Superior temporal gyrus (tissue), 1 donor: ENCODE measurements at regions not wholly inside any gene's neighbourhood (a gene's known extent, or its start where the extent isn't known, plus 50 kb on each side); places are given as distances from the start of the nearest gene placed in this dataset.
A peak's percentile ranks its signal among the peaks of the same experiment; 100 is the strongest.
"Not testable (repeated sequence)": the region's sequence is repeated elsewhere in the genome, so short reads cannot be mapped to it uniquely, and the experiment has no call there.

Experiments
- DNase-seq: peaks from one replicate; pipeline ENCODE4 v3.0.0-alpha.2; 2016; ENCODE audit errors: extremely low spot score

DNA sequence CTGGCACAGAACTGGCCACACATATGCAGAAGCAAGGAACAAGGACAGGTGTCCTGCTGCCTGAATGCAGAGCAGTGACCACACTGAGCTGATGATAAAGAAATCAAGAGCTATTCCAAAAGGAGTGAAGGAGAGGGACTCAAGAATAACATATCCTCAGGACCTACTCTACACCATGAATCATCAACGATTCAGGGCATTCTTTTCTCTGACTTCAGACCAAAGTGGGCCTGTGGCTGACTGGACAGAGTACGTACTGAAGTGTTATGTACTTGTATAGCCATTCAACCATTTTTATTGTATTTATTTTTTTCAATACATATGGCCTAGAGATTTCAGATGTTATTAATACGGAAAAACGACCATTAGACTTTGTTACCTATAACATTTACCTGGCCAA is 177.5 kb upstream of the TMTC1 start:
- no peak for DNase-seq

DNA sequence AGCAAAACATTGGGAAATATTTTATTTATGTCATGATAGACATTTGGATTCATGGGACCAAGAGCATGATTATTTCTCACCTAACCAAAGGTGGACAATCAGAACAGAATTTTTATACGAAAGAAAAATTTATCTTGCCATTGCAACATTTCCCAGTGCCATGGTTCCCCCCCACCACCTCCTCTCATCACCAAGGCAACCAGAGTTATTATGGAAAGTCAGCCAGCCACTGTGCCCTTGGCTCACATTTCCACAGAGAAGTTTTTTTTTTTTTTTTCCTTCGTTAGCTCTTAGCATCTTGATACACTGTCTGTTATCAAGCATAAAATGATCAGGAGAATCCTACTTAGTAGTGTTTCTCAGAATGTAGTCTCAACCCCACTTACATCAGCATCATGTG is 176.4 kb upstream of the TMTC1 start:
- DNase-seq, result no peak

DNA sequence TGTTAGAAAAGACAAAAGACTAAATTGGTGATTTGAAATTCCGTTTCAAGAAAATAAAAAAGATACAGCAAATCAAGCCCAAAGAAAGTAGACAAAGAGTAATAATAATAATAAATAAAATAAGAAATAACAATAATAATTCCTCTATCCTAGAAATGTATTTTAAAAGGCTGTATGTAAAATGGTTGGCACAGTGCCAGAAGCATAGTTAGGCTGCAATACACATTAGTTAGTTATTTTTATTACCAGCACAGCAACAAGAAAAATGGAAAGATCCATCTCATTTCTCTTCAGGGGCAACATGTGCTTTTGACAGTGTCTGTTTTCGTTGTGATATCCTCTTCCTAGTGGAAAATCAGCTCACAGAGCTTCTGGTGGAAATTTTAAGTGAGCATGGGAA is 174.1 kb upstream of the TMTC1 start:
- DNase-seq, result no peak

DNA sequence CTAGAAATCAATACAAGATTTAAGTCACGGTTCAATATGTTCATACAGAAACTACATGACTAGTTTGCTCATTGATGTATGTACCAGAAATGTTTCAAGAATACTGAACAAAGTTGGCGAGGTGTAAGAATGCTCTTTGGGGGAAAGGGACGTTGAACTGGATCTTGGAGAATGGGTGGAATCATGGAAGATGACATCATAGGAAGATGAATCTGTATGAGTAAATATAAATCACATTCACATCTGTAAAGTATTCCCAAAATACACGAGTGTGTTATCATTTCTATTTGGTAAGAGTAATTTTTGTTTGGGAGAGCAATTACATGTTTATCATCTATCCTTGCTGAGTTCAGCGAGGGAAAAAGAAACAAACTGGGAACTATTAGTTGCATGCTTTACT is 162.2 kb upstream of the TMTC1 start:
- no peak for DNase-seq

DNA sequence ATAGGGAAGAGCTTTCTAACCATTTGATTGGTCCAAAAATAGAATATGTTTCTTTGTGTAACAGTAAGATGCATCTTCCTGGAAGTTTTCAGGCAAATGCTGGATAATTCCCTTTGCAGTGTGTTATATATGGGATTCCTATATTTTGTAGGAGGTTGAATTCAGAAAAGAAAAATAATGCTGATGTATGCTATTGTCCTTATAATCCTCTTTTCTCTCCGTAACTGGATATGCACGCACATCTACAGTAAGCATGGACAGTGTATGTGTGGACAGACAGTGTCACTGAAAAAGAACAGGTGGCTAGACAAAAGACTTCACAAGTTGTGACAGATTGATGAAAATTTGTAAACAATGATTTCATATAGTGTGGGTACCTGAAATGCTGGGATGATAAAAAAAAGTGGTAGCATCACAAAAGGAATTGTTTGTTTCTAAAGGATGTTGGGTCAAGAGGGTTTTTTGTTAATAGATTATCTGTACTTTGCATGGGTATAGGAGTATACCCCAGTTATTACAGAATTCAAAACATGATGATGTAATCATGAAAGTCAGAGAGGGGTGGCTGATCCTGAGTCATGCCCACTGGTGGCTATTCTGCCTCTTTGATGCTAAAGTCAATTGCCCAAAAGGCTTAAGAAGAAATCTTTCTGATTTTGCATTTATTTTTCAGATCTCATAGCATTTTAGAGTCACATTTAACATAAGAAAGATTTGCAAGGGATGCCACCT is 160.7 kb upstream of the TMTC1 start:
- no peak for DNase-seq

DNA sequence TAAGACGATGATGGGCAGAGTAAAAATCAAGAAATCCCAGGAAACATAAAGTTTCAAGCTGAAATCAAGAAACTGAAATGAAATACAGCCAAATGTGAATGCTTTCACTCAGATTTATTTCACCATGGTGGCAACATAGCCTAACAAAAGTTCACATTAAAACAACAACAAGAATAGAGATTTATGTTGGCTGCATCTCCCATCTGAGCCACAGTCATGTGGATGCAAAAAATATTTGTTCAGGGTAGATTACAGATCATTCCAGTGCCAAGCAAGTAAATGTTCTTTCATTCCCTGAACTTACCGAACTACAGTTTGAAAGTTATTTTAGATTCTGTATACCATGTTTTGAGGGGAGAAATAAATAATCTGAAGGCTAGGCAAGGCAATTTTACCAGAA is 159.9 kb upstream of the TMTC1 start:
- DNase-seq, result no peak

DNA sequence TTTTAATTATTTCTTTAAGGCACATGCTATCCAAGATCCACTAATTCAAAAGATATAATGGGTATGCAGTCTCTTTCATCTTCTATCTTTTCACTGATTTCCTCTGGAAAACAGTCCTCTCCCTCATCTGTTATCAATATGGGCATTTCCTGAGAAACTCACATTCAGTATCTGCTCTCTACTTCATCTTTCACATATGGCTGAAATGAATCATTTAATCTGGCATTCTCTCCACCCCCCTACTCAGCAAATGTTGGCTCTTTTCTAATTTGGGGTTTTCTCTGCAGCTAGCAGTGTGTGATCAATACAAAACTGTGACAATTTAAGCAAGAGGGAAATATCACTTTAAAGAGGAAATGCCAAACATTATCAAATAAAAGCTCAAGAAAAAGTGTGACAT is 157.1 kb upstream of the TMTC1 start:
- DNase-seq, result no peak

DNA sequence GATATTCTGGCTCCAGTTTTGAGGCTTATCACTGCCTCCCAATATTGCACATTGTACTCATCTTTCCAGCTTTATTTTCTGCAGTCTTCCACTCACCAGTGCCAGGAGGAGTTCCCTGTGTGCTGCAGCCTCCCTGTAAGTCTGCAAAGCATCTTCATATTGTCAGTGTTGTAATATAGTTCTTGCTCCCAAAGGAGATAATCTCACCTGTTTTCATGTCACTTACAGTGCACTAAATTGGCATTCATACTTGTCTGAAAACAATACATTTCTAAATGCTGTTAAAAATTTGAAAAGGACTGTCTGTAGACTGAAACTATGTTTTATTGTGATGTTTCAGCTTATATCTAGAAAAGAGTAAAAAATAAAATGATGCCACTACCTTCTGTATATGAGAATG is 146.8 kb upstream of the TMTC1 start:
- no peak for DNase-seq

DNA sequence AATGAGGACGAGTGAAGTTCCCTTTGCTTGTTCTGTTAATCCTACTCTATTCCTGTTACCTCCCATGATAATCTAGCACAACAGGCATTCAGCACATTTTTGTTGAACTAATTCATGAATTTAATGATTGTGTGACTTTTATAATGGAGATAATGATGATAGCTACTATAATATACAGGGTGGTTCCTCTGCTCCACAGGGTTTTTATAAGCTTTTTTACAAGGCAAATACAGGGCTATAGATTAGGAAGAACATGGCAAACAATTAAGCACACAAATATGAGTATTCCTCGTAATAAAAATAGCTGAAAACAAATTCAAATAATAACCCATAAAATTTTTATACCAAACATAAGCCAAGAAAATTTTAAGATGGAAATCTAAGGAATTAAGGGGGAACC is 145.6 kb upstream of the TMTC1 start:
- DNase-seq, result no peak

DNA sequence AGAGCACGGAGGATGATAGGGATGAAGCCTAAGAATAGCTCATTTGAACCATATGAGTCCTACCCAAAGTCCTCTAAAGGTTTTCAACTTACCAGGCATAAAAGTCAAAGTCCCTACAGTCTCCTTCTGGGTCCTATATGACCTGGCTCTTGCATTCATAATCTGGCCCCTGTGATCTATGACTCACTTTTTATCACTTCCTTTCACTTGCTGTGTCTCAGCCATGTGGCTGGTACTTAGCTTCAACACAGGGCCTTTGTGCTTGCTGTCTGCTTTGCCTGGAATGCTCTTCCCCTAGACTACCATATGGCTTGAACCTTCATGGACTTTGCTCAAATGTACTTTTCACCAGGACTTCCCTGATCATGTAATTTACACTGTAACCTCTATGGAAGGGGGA is 137.6 kb upstream of the TMTC1 start:
- DNase-seq, result no peak

DNA sequence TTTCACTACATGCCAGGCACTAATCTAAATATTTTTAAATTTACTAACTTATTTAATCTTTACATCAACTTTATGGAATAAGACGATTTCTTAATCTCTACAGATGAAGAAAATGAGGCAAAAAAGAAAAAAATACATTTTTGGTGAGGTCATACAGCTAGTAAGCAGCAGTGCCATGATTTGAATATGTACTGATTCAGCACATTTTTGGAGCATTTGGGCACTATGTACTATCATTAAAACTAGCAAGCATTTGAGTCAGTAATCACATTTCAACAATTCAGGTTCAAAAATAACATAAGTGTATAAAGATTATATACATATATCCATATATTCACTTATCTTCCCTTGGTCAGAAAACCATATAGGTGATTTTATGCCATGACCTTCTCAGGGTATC is 124.4 kb upstream of the TMTC1 start:
- DNase-seq, result no peak

DNA sequence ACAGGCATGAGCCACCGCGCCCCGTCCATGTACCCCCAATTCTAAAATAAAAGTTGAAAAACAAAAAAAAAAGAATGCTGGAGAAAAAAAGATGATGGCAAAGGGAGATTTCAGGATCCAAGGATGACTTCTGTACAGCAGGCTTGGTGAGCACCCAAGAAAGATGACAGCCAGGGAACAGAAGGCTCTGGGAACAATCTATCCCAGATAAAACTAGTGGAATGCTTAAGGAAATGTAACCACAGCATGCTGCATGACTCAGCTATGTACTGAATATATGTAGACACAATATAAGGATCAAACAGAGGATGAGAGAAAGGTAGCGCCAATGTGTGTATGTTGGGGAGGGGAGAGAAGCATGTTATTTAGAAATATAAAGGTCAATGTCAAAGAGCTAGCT is 123.7 kb upstream of the TMTC1 start:
- DNase-seq, result peak; percentile 25

DNA sequence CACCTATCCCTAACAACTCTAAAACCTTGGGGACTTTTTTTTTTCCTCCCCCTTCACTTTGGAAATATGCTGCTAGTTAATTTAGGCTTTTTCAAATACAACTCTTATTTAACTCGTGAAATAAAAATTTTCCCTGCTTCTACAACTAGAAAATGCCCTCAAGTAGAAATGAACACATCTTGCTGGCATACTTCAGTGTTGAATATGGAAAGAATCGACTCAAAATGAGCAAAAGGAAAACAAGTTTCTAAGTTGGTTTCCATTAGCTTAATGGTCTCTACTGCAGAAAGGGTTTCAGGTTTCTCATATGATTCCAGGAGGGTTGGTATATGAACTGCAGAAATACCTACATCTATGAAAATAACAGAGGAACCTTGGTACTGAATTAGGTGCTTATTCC is 118.3 kb upstream of the TMTC1 start:
- DNase-seq, result no peak

DNA sequence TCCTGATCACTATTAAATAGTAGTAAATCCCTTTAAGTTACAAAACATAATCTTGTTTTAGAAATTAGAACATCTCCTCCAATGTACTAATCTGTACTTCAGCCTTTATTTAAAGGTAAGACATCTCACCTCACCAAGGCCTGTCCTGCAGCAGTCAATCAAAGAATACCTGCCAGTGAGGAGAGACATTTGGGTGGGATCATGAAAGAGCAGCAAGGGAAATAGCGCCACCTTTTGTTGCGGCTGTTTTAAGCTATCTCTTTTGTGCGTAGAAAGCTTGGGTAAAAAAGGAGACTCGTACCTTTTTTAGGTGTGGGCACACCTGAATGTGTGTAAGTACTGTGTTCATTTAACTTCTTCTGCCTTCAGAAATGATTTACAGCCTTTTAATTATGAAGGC is 117.8 kb upstream of the TMTC1 start:
- DNase-seq, result no peak

DNA sequence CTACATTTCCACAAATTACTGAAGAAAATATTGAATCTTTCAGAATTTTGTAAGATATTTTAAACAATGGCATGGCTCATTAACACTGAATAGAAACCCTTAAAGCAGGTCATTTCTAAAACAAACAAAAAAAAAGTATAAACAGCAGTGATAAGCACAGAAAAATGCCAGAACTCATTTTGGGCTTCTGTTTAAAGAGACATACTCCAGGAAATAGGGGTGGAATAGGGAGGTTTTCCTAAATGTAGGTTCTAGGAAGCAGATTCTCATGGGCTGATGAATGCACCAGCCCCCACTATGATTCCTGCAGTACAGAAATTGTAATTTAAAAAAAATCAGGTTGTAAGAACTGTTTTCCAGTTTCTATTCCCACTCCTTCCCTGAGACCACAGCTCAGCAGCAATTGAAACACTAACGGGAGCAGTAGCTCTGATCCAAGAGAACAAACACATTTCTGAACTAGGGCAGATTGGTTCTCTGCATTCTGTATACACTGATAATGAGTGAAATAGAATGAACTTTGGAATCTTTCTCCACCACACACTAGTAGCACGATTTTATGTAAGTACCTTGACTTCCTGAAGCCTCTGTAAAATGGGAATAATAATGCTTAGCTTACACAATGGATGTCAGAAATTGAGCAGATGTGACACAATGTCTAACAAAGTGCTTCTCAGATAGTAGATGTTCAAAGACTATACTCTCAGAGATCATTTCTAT is 115.6 kb upstream of the TMTC1 start:
- no peak for DNase-seq

DNA sequence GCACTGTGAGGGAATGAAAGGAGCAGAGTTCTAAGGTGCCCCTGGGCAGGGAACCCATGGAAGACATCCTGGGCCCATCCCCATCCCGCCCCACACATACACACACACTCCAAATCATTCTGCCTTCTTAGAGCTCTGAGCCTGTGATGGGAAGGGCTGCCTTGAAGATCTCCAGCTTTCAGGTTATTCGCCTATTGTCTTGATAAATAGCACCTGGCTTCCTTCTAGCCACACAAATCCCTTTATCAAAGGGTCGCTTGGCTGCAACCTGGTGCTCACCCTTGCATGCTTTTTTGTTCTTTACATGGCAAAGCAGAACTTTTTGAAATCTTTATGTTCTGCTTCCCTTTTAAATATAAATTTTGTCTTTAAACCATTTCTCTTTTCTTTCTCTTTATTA is 112.2 kb upstream of the TMTC1 start:
- no peak for DNase-seq

DNA sequence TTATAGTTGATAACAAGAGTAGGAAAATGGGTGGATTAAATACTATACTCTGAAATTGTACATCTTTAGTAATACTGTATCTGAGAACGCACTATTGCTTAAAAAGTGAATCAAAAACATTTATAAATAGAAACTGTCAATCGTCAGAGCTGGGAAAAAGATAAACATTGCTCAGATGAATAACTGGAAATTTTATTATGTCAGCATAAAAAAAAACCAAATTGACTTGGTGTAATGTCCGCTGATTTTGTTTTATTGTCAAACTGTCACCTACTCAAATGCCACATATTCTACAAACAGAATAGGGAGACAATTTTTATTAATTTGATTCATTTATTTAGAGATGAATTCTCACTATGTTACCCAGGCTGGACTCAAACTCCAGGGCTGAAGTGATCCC is 109.3 kb upstream of the TMTC1 start:
- DNase-seq, result no peak

DNA sequence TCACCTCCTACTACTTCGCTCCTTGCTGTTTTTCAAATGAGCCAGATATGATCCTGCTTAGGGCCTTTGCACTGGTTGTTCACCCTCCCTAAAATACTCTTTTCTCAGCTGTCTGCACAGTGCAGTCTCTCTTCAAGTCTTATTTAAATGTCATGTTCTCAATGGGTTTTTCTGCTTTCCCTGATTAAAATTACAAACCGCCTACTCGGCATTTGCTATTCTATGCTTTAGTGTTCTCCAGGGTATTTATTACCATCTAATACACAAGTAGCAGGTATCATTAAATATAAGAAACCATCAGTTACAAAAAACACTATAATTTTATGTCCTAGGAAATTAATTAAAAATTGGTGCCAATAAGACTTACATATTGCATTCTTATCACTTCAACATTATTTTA is 108.0 kb upstream of the TMTC1 start:
- no peak for DNase-seq

DNA sequence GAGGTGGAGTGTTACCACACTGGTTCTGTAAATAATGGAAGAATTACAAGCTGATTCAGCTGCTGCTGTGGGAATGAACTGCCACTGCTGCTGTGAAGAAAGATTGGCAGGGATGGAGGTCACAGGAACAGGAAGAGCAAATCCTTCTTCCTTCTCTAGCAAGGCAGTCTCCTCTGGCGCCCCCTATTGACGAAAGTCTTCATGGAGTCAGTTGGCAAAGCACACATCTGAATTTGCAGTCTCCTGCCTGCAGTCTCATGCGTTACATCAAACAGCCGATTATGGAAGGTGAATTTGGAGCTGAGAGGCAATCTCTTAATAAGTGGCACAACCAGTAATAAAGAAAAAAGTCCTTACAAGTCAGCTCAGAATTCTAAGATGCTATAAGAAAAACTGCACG is 106.0 kb upstream of the TMTC1 start:
- peak; percentile 41 for DNase-seq

DNA sequence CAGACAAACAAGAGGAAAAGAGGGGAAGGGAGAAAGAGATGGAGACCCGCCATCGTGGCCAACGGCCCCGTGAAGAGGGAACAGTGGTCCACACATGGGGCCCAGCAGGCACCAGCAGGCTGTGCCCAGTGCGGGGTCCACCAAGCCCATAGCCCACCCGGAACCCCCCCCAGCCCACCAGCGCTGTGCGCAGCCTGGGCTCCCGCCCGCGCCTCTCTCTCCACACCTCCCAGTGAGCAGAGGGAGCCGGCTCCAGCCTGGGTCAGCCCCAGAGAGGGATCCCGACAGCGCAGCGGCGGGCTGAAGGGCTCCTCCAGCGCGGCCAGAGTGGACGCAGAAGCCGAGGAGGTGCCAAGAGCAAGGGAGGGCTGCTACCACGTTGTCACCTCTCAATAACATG is 105.0 kb upstream of the TMTC1 start:
- no peak for DNase-seq

DNA sequence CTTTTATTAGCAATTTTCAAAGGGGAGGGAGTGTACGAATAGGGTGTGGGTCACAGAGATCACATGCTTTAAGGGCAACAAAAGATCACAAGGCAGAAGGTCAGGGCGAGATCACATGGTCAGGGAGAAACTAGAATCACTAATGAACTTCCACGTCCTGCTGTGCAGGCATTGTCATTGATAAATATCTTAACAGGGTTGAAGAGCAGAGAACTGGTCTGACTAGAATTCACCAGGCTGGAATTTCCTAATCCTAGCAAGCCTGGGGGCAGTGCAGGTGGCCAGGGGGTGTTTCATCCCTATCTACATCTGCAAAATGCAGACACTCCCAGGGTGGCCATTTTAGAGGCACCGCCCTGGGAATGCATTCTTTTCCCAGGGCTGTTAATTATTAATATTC is 101.2 kb upstream of the TMTC1 start:
- DNase-seq, result not testable (repeated sequence)

DNA sequence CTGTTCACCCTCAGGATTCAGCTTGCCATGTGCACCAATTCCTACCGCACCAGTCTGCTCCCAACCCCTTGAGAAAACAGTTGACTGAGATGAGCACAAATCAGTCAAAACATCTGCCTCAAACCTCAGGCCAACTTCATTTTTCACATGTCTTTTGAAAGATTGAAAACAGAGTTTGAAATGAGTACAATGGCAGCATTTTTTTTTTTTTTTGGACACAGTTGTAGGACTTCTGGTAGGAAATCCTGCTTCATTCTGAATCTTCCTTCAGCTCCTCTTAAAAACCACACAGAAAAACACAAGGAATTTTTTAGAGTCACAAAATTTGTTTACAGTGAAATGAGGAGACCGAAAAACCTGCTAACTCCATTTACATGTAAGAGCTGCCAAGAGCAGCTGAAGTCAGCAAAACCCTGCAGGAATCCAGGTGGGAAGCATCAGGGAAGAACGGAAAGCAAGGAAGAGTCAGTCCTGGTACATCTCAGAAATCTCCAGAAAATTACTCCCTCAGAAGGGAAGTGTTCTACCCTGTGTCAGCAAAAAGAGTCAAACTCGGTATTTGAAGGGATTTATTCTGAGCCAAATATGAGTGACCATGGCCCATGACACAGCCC is 100.3 kb upstream of the TMTC1 start:
- no peak for DNase-seq

DNA sequence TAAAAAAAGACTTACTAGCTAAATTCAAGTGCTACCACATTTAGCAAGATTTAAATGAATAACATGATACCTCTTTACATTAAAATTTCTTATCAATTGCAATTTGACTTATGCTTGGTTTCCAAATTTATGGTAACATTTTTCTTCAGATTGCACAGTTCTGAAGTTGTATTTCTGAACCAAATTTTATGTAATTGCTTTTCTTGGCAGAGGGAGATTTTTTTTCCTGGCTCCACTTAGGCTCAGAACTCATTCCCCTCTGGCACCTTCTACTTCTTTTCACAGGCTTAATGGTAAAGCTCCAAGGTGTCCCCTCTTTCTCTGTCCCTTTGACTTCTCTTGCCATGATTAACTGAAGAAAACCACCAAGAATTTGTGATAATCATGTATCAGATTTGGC is 99.8 kb upstream of the TMTC1 start:
- DNase-seq, result peak; percentile 24
